ENCODE measurements at regions not wholly inside any gene's neighbourhood (a gene's known extent, or its start where the extent isn't known, plus 50 kb on each side); places are given as distances from the start of the nearest gene placed in this dataset.
A peak's percentile ranks its signal among the peaks of the same experiment; 100 is the strongest.

GRCh38 chr3:8087951-8088350 lies 413.7 kb upstream of the LMCD1 start:
- H3K4me3 Mint-ChIP-seq = no peak overlapping the region

DNA sequence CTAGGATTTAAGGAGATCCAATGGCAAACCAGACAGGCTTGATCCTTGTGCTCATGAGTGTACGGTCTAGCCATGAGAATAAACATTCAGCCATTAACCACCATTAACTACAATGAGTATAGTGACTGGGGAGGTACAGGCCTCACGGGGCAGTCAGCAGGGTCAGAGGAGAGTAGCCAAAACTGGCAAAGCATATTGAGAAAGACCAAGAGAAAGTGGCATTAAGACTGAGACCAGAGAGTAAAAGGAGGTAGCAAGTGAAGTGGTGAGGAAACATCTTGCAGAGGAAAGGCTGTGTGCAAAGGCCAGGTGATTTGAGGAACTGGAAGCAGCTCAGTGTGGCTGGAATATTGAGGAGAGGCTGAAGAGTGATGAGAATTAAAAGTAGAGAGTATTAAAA lies 407.2 kb upstream of the LMCD1 start:
- H3K9me3 Mint-ChIP-seq = peaks cover 3% of the 10 kb centered on the region
- H3K27me3 Mint-ChIP-seq (ENCODE audit: low read depth) = no peaks in the 10 kb centered on the region
- no peak overlapping the region for H3K4me3 Mint-ChIP-seq
- no peak overlapping the region for H3K27ac Mint-ChIP-seq
- no peaks in the 10 kb centered on the region for H3K4me1 Mint-ChIP-seq
- H3K36me3 Mint-ChIP-seq (ENCODE audit: low read depth) = no peaks in the 10 kb centered on the region
- TF ChIP-seq, protein P1, sequence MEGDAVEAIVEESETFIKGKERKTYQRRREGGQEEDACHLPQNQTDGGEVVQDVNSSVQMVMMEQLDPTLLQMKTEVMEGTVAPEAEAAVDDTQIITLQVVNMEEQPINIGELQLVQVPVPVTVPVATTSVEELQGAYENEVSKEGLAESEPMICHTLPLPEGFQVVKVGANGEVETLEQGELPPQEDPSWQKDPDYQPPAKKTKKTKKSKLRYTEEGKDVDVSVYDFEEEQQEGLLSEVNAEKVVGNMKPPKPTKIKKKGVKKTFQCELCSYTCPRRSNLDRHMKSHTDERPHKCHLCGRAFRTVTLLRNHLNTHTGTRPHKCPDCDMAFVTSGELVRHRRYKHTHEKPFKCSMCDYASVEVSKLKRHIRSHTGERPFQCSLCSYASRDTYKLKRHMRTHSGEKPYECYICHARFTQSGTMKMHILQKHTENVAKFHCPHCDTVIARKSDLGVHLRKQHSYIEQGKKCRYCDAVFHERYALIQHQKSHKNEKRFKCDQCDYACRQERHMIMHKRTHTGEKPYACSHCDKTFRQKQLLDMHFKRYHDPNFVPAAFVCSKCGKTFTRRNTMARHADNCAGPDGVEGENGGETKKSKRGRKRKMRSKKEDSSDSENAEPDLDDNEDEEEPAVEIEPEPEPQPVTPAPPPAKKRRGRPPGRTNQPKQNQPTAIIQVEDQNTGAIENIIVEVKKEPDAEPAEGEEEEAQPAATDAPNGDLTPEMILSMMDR (IDR thresholded peaks at IDR 0.05; ENCODE audit: unreplicated experiment in 3 of 3) = no peak

More at GRCh38 chr3:8087951-8088350, 413.7 kb upstream of the LMCD1 start:
- Mint-ChIP-seq H3K27ac (peak overlapping the region; percentile 16 to 68 (median 58)), H3K27me3 (ENCODE audit: low read depth) (no peaks in the 10 kb centered on the region), H3K36me3 (ENCODE audit: low read depth) (no peaks in the 10 kb centered on the region), H3K9me3 (peaks cover 9% of the 10 kb centered on the region), H3K4me1 (peaks cover 11% of the 10 kb centered on the region)
- TF ChIP-seq, protein P1 (IDR thresholded peaks at IDR 0.05; ENCODE audit: unreplicated experiment in 3 of 3) = no peak

GRCh38 chr3:8095724-8096123 lies 405.9 kb upstream of the LMCD1 start:
- no peak overlapping the region for H3K27ac Mint-ChIP-seq
- TF ChIP-seq, protein P1 (IDR thresholded peaks at IDR 0.05; ENCODE audit: unreplicated experiment in 3 of 3) = peak in 1 of 3 experiments; percentile 11
- H3K9me3 Mint-ChIP-seq = no peaks in the 10 kb centered on the region
- no peak overlapping the region for H3K4me3 Mint-ChIP-seq
- peaks cover 4% of the 10 kb centered on the region for H3K27me3 Mint-ChIP-seq (ENCODE audit: low read depth)
- H3K4me1 Mint-ChIP-seq = no peaks in the 10 kb centered on the region
- H3K36me3 Mint-ChIP-seq (ENCODE audit: low read depth) = no peaks in the 10 kb centered on the region

DNA sequence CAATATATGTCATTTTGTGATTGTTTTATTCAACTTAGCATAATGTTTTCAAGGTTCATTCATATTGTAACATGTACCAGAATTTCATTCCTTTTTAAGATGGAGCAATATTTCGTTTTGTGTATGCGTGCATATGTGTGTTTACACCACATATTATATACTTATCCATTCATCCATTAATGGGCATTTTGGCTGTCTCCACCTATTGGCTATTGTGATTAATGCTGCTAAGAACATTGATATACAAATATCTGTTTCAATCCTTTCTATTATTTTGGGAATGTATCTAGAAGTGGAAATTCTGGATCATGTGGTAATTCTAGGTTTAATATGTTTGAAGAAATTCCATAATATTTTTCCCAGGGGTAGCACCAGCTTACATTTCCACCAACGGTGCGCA lies 403.9 kb upstream of the LMCD1 start:
- Mint-ChIP-seq H3K4me1 (peaks cover 7% of the 10 kb centered on the region), H3K27me3 (ENCODE audit: low read depth) (peaks cover 4% of the 10 kb centered on the region), H3K4me3 (no peak overlapping the region), H3K36me3 (ENCODE audit: low read depth) (no peaks in the 10 kb centered on the region), H3K9me3 (no peaks in the 10 kb centered on the region), H3K27ac (no peak overlapping the region)
- TF ChIP-seq, protein P1 (IDR thresholded peaks at IDR 0.05; ENCODE audit: unreplicated experiment in 3 of 3) = no peak

GRCh38 chr3:8103954-8104353 lies 397.7 kb upstream of the LMCD1 start:
- no peak overlapping the region for H3K4me3 Mint-ChIP-seq
- H3K27me3 Mint-ChIP-seq (ENCODE audit: low read depth) = peaks cover 4% of the 10 kb centered on the region
- H3K4me1 Mint-ChIP-seq = peaks cover 10% of the 10 kb centered on the region
- H3K9me3 Mint-ChIP-seq = no peaks in the 10 kb centered on the region
- H3K36me3 Mint-ChIP-seq (ENCODE audit: low read depth) = no peaks in the 10 kb centered on the region
- no peak overlapping the region for H3K27ac Mint-ChIP-seq
- TF ChIP-seq, protein P1 (IDR thresholded peaks at IDR 0.05; ENCODE audit: unreplicated experiment in 3 of 3) = no peak

- no peaks in the 10 kb centered on the region for H3K27me3 Mint-ChIP-seq (ENCODE audit: low read depth)
Measured at GRCh38 chr3:8106921-8107320, 394.7 kb upstream of the LMCD1 start.

More at GRCh38 chr3:8106921-8107320, 394.7 kb upstream of the LMCD1 start:
- H3K4me1 Mint-ChIP-seq = peaks cover 17% of the 10 kb centered on the region
- no peak overlapping the region for H3K4me3 Mint-ChIP-seq
- TF ChIP-seq, protein P1 (IDR thresholded peaks at IDR 0.05; ENCODE audit: unreplicated experiment in 3 of 3) = no peak
- no peak overlapping the region for H3K27ac Mint-ChIP-seq
- no peaks in the 10 kb centered on the region for H3K36me3 Mint-ChIP-seq (ENCODE audit: low read depth)
- no peaks in the 10 kb centered on the region for H3K9me3 Mint-ChIP-seq

All from nephron (organoid).